ENCODE measurements at regions not wholly inside any gene's neighbourhood (a gene's known extent, or its start where the extent isn't known, plus 50 kb on each side); places are given as distances from the start of the nearest gene placed in this dataset.

- H3K9ac ChIP-seq (ENCODE audit: low read depth, low read length), result no peak overlapping the region
- H3K27me3 ChIP-seq (ENCODE audit: control insufficient read depth, insufficient read depth, low read length), result no peaks in the 10 kb centered on the region
- no peaks in the 10 kb centered on the region for H3K9me3 ChIP-seq (replicated peaks; ENCODE audit: low read length)
- no peaks in the 10 kb centered on the region for H3K4me1 ChIP-seq (ENCODE audit: control insufficient read depth, insufficient read depth, low read length)
- no peak overlapping the region for H3K4me3 ChIP-seq (ENCODE audit: low read length)
- H3K36me3 ChIP-seq (ENCODE audit: insufficient read depth, low read length), result no peaks in the 10 kb centered on the region
- H3K4me2 ChIP-seq (ENCODE audit: low read length), result no peak overlapping the region
Measured at GRCh38 chr12:60043236-60043635, 447.4 kb downstream of the SLC16A7 start.

GRCh38 chr12:60052483-60052882 is 456.7 kb downstream of the SLC16A7 start:
- Histone ChIP-seq H3K9ac (ENCODE audit: low read depth, low read length) (no peak overlapping the region), H3K4me1 (ENCODE audit: control insufficient read depth, insufficient read depth, low read length) (no peaks in the 10 kb centered on the region), H3K4me3 (ENCODE audit: low read length) (no peak overlapping the region), H3K27me3 (ENCODE audit: control insufficient read depth, insufficient read depth, low read length) (no peaks in the 10 kb centered on the region), H3K9me3 (replicated peaks; ENCODE audit: low read length) (no peaks in the 10 kb centered on the region), H3K36me3 (ENCODE audit: insufficient read depth, low read length) (no peaks in the 10 kb centered on the region), H3K4me2 (ENCODE audit: low read length) (no peak overlapping the region)

- Histone ChIP-seq H3K27me3 (ENCODE audit: control insufficient read depth, insufficient read depth, low read length) (no peaks in the 10 kb centered on the region), H3K9me3 (replicated peaks; ENCODE audit: low read length) (no peaks in the 10 kb centered on the region), H3K4me2 (ENCODE audit: low read length) (no peak overlapping the region), H3K36me3 (ENCODE audit: insufficient read depth, low read length) (no peaks in the 10 kb centered on the region), H3K4me3 (ENCODE audit: low read length) (no peak overlapping the region), H3K9ac (ENCODE audit: low read depth, low read length) (no peak overlapping the region), H3K4me1 (ENCODE audit: control insufficient read depth, insufficient read depth, low read length) (no peaks in the 10 kb centered on the region)
Measured at GRCh38 chr12:60059180-60059579, 463.4 kb downstream of the SLC16A7 start.

- no peak overlapping the region for H3K4me3 ChIP-seq (ENCODE audit: low read length)
- no peak overlapping the region for H3K4me2 ChIP-seq (ENCODE audit: low read length)
- H3K27me3 ChIP-seq (ENCODE audit: control insufficient read depth, insufficient read depth, low read length), result no peaks in the 10 kb centered on the region
- H3K4me1 ChIP-seq (ENCODE audit: control insufficient read depth, insufficient read depth, low read length), result no peaks in the 10 kb centered on the region
- H3K9me3 ChIP-seq (replicated peaks; ENCODE audit: low read length), result no peaks in the 10 kb centered on the region
- no peaks in the 10 kb centered on the region for H3K36me3 ChIP-seq (ENCODE audit: insufficient read depth, low read length)
- H3K9ac ChIP-seq (ENCODE audit: low read depth, low read length), result no peak overlapping the region
Measured at GRCh38 chr12:60066655-60067054, 470.8 kb downstream of the SLC16A7 start.

DNA sequence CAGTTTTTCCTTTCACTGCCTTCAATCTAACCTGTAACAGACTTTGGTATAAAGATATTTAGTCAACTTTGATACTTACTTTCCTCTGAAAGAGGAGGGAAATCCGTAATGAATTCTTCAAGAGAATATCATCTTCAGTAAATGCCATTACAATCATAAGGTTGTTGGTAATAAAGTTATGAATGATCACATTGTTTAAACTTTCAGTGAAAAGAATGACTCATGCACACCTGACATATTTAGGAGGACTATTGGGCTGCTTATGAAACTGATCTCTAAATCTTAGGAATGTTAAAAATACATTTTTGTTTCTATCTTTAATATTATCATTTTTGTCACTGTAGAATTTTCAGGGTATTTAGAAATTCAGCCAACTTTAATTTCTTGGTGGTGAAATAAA is 474.7 kb downstream of the SLC16A7 start:
- Histone ChIP-seq H3K9ac (ENCODE audit: low read depth, low read length) (no peak overlapping the region), H3K9me3 (replicated peaks; ENCODE audit: low read length) (no peaks in the 10 kb centered on the region), H3K4me2 (ENCODE audit: low read length) (no peak overlapping the region), H3K36me3 (ENCODE audit: insufficient read depth, low read length) (no peaks in the 10 kb centered on the region), H3K4me1 (ENCODE audit: control insufficient read depth, insufficient read depth, low read length) (no peaks in the 10 kb centered on the region), H3K27me3 (ENCODE audit: control insufficient read depth, insufficient read depth, low read length) (no peaks in the 10 kb centered on the region), H3K4me3 (ENCODE audit: low read length) (no peak overlapping the region)

DNA sequence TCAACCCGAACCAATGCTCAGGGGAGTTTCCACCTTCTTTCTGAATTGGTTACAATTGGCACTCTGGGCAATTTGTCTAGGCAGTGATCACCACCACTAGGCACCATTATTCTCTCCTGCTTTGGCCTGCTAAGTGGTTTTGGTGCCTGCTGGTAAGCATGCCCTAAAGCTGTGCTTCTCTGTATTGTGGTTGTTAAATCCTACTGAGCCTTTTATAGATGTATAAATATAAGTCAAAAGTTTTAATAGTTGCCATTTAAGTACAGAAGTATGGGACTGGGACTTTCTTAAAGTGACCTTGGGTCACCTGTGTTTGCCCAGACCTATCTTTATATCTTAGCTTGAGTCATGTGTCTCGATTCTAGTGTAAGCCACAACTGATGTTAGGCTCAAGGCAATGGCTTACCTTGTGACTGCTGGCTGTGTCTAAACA is 475.9 kb downstream of the SLC16A7 start:
- H3K9ac ChIP-seq (ENCODE audit: low read depth, low read length), result no peak overlapping the region
- H3K4me3 ChIP-seq (ENCODE audit: low read length), result no peak overlapping the region
- no peaks in the 10 kb centered on the region for H3K36me3 ChIP-seq (ENCODE audit: insufficient read depth, low read length)
- H3K4me1 ChIP-seq (ENCODE audit: control insufficient read depth, insufficient read depth, low read length), result no peaks in the 10 kb centered on the region
- H3K27me3 ChIP-seq (ENCODE audit: control insufficient read depth, insufficient read depth, low read length), result no peaks in the 10 kb centered on the region
- no peak overlapping the region for H3K4me2 ChIP-seq (ENCODE audit: low read length)
- no peaks in the 10 kb centered on the region for H3K9me3 ChIP-seq (replicated peaks; ENCODE audit: low read length)

- Histone ChIP-seq H3K27me3 (ENCODE audit: control insufficient read depth, insufficient read depth, low read length) (no peaks in the 10 kb centered on the region), H3K4me2 (ENCODE audit: low read length) (no peak overlapping the region), H3K4me1 (ENCODE audit: control insufficient read depth, insufficient read depth, low read length) (no peaks in the 10 kb centered on the region), H3K36me3 (ENCODE audit: insufficient read depth, low read length) (no peaks in the 10 kb centered on the region), H3K4me3 (ENCODE audit: low read length) (no peak overlapping the region), H3K9ac (ENCODE audit: low read depth, low read length) (no peak overlapping the region), H3K9me3 (replicated peaks; ENCODE audit: low read length) (no peaks in the 10 kb centered on the region)
Measured at GRCh38 chr12:60072911-60073310, 477.1 kb downstream of the SLC16A7 start.

GRCh38 chr12:60075091-60075490 is 479.3 kb downstream of the SLC16A7 start:
- H3K4me2 ChIP-seq (ENCODE audit: low read length), result no peak overlapping the region
- H3K27me3 ChIP-seq (ENCODE audit: control insufficient read depth, insufficient read depth, low read length), result no peaks in the 10 kb centered on the region
- H3K9ac ChIP-seq (ENCODE audit: low read depth, low read length), result no peak overlapping the region
- H3K9me3 ChIP-seq (replicated peaks; ENCODE audit: low read length), result no peaks in the 10 kb centered on the region
- no peaks in the 10 kb centered on the region for H3K4me1 ChIP-seq (ENCODE audit: control insufficient read depth, insufficient read depth, low read length)
- no peaks in the 10 kb centered on the region for H3K36me3 ChIP-seq (ENCODE audit: insufficient read depth, low read length)
- H3K4me3 ChIP-seq (ENCODE audit: low read length), result no peak overlapping the region

DNA sequence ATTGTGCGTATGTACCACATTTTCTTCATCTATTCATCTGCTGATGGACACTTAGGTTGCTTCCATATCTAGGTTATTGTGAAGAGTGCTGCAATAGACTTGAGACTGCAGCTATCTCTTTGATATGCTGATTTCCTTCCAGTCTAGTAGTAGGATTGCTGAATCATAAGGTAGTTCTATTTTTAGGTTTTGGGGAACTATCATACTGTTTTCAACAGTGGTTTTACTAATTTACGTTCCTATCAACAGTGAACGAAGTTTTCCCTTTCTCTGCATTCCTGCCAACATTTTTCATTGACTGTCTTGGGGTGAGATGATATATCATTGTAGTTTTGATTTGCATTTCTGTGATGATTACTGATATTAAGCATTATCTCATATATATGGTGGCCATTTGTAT is 482.2 kb downstream of the SLC16A7 start:
- H3K4me2 ChIP-seq (ENCODE audit: low read length), result no peak overlapping the region
- no peaks in the 10 kb centered on the region for H3K9me3 ChIP-seq (replicated peaks; ENCODE audit: low read length)
- H3K27me3 ChIP-seq (ENCODE audit: control insufficient read depth, insufficient read depth, low read length), result no peaks in the 10 kb centered on the region
- no peak overlapping the region for H3K9ac ChIP-seq (ENCODE audit: low read depth, low read length)
- no peak overlapping the region for H3K4me3 ChIP-seq (ENCODE audit: low read length)
- no peaks in the 10 kb centered on the region for H3K36me3 ChIP-seq (ENCODE audit: insufficient read depth, low read length)
- no peaks in the 10 kb centered on the region for H3K4me1 ChIP-seq (ENCODE audit: control insufficient read depth, insufficient read depth, low read length)

- Histone ChIP-seq H3K9ac (ENCODE audit: low read depth, low read length) (no peak overlapping the region), H3K27me3 (ENCODE audit: control insufficient read depth, insufficient read depth, low read length) (no peaks in the 10 kb centered on the region), H3K36me3 (ENCODE audit: insufficient read depth, low read length) (no peaks in the 10 kb centered on the region), H3K4me1 (ENCODE audit: control insufficient read depth, insufficient read depth, low read length) (no peaks in the 10 kb centered on the region), H3K9me3 (replicated peaks; ENCODE audit: low read length) (no peaks in the 10 kb centered on the region), H3K4me3 (ENCODE audit: low read length) (no peak overlapping the region), H3K4me2 (ENCODE audit: low read length) (no peak overlapping the region)
Measured at GRCh38 chr12:60093428-60093827, 497.6 kb downstream of the SLC16A7 start.

GRCh38 chr12:60094436-60094835 is 498.6 kb downstream of the SLC16A7 start:
- H3K4me3 ChIP-seq (ENCODE audit: low read length), result no peak overlapping the region
- H3K9ac ChIP-seq (ENCODE audit: low read depth, low read length), result no peak overlapping the region
- H3K9me3 ChIP-seq (replicated peaks; ENCODE audit: low read length), result no peaks in the 10 kb centered on the region
- H3K27me3 ChIP-seq (ENCODE audit: control insufficient read depth, insufficient read depth, low read length), result no peaks in the 10 kb centered on the region
- H3K36me3 ChIP-seq (ENCODE audit: insufficient read depth, low read length), result no peaks in the 10 kb centered on the region
- no peaks in the 10 kb centered on the region for H3K4me1 ChIP-seq (ENCODE audit: control insufficient read depth, insufficient read depth, low read length)
- H3K4me2 ChIP-seq (ENCODE audit: low read length), result no peak overlapping the region

GRCh38 chr12:60096727-60097126 is 500.9 kb downstream of the SLC16A7 start:
- Histone ChIP-seq H3K36me3 (ENCODE audit: insufficient read depth, low read length) (no peaks in the 10 kb centered on the region), H3K4me2 (ENCODE audit: low read length) (no peak overlapping the region), H3K4me1 (ENCODE audit: control insufficient read depth, insufficient read depth, low read length) (no peaks in the 10 kb centered on the region), H3K27me3 (ENCODE audit: control insufficient read depth, insufficient read depth, low read length) (no peaks in the 10 kb centered on the region), H3K9ac (ENCODE audit: low read depth, low read length) (no peak overlapping the region), H3K9me3 (replicated peaks; ENCODE audit: low read length) (no peaks in the 10 kb centered on the region), H3K4me3 (ENCODE audit: low read length) (no peak overlapping the region)
